HepG2 (cell line): ENCODE measurements at regions not wholly inside any gene's neighbourhood (a gene's known extent, or its start where the extent isn't known, plus 50 kb on each side); places are given as distances from the start of the nearest gene placed in this dataset.

Experiments used
- ATAC-seq: fragments of 200-7000 bp; cut with Tn5 transposase; 3 replicates; pipeline ENCODE4 v1.9.1; 2020; ENCODE audit warnings: mild to moderate bottlenecking, moderate library complexity
- BruUV-seq: library from RNA; stranded (reverse); fragments of 400-500 nt; replicated peaks from 2 replicates; lab custom pipeline; 2021; lab: Mats Ljungman, UMichigan
- CTCF ChIA-PET: fragments of 300-600 bp; formaldehyde crosslinking; extraction: SDS; loops from one replicate; lab custom pipeline; 2021; ENCODE audit warnings: low total read pairs, inconsistent platforms, low intra/inter-chr PET ratio; lab: Yijun Ruan, JAX
- POLR2A ChIA-PET: fragments of 350-600 bp; sonication (Branson Sonifier 250); formaldehyde crosslinking; loops from one replicate; lab custom pipeline; 2020; ENCODE audit warnings: antibody characterized with exemption, inconsistent platforms; lab: Yijun Ruan, JAX
- DNase-seq: peaks from one replicate; pipeline ENCODE4 v3.0.0-alpha.2; 2015; ENCODE audit warnings: low spot score
- FAIRE-seq: peaks from 3 replicates; lab custom pipeline; 2011; peaks lifted over from hg19 to GRCh38; lab: Jason Lieb, UNC
- H2AFZ ChIP-seq: one replicate; pipeline ENCODE4 v1.6.1; 2011; ENCODE audit warnings: low read length, inconsistent platforms
- H3K27ac ChIP-seq: fragments of 300-600 bp; 3 replicates; pipeline ENCODE4 v1.8.0; 2011; ENCODE audit warnings: mixed run types, mild to moderate bottlenecking, mixed read lengths, low read length, inconsistent platforms; ENCODE audit not compliant: insufficient read depth; ENCODE audit errors: extremely low read length
- H3K27me3 ChIP-seq, 2 experiments: fragments of 200-600 bp in 1 of 2; 2 replicates in 1 of 2; 3 replicates in 1 of 2; pipeline versions ENCODE4 v1.6.0 to v1.8.0; 2011; ENCODE audit warnings: low read length in 2 of 2, mild to moderate bottlenecking in 2 of 2, moderate library complexity in 2 of 2, inconsistent platforms in 1 of 2; ENCODE audit not compliant: insufficient read depth in 2 of 2, control insufficient read depth in 1 of 2
- H3K36me3 ChIP-seq, 2 experiments: fragments of 200-600 bp in 1 of 2; replicated peaks in 1 of 2; 2 replicates in 1 of 2; 3 replicates in 1 of 2; pipeline versions ENCODE4 v1.5.1 to v1.8.0; 2011; ENCODE audit warnings: low read length in 2 of 2, inconsistent platforms in 1 of 2; ENCODE audit not compliant: insufficient read depth in 2 of 2, control insufficient read depth in 1 of 2
- H3K4me1 ChIP-seq: 2 replicates; pipeline ENCODE4 v1.5.1; 2012; ENCODE audit warnings: low read length, inconsistent platforms; ENCODE audit not compliant: insufficient read depth
- H3K4me2 ChIP-seq: 2 replicates; pipeline ENCODE4 v1.6.0; 2011; ENCODE audit warnings: low read depth, low read length, inconsistent platforms
- H3K4me3 ChIP-seq, 3 experiments: fragments of 200-600 bp in 1 of 3; sonication (generic), shearing (Covaris generic) in 1 of 3; replicated peaks in 1 of 3; 2 replicates each; pipeline ENCODE4 v1.5.1; 2011 to 2016; ENCODE audit warnings: low read length in 3 of 3, inconsistent platforms in 2 of 3, low read depth in 2 of 3, mild to moderate bottlenecking in 2 of 3, control low read depth in 1 of 3, mixed read lengths in 1 of 3; ENCODE audit not compliant: insufficient read depth in 1 of 3
- H3K79me2 ChIP-seq: one replicate; pipeline ENCODE4 v1.6.1; 2011; ENCODE audit warnings: low read length, inconsistent platforms; ENCODE audit not compliant: insufficient read depth
- H3K9ac ChIP-seq: 2 replicates; pipeline ENCODE4 v1.6.0; 2011; ENCODE audit warnings: mild to moderate bottlenecking, low read depth, low read length, inconsistent platforms; ENCODE audit not compliant: insufficient read depth
- H3K9me3 ChIP-seq: 2 replicates; pipeline ENCODE4 v1.5.1; 2012; ENCODE audit warnings: mild to moderate bottlenecking, low read length
- H4K20me1 ChIP-seq: 2 replicates; pipeline ENCODE4 v1.6.0; 2011; ENCODE audit warnings: inconsistent platforms, mild to moderate bottlenecking, low read length, moderate library complexity; ENCODE audit not compliant: insufficient read depth
- AGO1 ChIP-seq: fragments of 200-400 bp; formaldehyde crosslinking; IDR thresholded peaks from 2 replicates; pipeline ENCODE4 v1.6.1; 2017; ENCODE audit warnings: mild to moderate bottlenecking, low read depth, low read length, moderate library complexity; ENCODE audit not compliant: poor library complexity, severe bottlenecking
- NFYB ChIP-seq: sonication (generic); formaldehyde crosslinking; IDR thresholded peaks from 2 replicates; pipeline ENCODE4 v1.4.0; 2020; ENCODE audit warnings: missing genetic modification reagents
- ZNF317 ChIP-seq: sonication (generic); formaldehyde crosslinking; IDR thresholded peaks from 2 replicates; pipeline ENCODE4 v1.5.0; 2020; ENCODE audit warnings: mild to moderate bottlenecking, missing genetic modification reagents
- WGBS: methylation state at CpG from one replicate; pipeline ENCODE4 v1.1.6; 2017; ENCODE audit warnings: low lambda C conversion rate; 5-methylcytosine and 5-hydroxymethylcytosine counted together
- in situ Hi-C: cut with HindIII; loops from 2 replicates; pipeline ENCODE4 v1.10.0; 2017; ENCODE audit warnings: low pct_unique_long_range_greater_than_20kb; ENCODE audit not compliant: extremely low pct_ligation_motif_present
- intact Hi-C: fragments of 100-400 bp; cut with micrococcal nuclease; formaldehyde crosslinking; loops from one replicate; pipeline ENCODE4 v1.10.0; 2022; ENCODE audit not compliant: unreplicated experiment
- TF ChIP-seq, protein P1 (sequence below): sonication (generic); formaldehyde crosslinking; IDR thresholded peaks from 2 replicates; pipeline ENCODE4 v1.5.0; 2020; ENCODE audit warnings: mild to moderate bottlenecking, missing genetic modification reagents
- TF ChIP-seq, protein P2 (sequence below): sonication (generic); formaldehyde crosslinking; IDR thresholded peaks from 2 replicates; pipeline ENCODE4 v1.5.1; 2020; ENCODE audit warnings: missing genetic modification reagents, mild to moderate bottlenecking, borderline replicate concordance

DNA sequence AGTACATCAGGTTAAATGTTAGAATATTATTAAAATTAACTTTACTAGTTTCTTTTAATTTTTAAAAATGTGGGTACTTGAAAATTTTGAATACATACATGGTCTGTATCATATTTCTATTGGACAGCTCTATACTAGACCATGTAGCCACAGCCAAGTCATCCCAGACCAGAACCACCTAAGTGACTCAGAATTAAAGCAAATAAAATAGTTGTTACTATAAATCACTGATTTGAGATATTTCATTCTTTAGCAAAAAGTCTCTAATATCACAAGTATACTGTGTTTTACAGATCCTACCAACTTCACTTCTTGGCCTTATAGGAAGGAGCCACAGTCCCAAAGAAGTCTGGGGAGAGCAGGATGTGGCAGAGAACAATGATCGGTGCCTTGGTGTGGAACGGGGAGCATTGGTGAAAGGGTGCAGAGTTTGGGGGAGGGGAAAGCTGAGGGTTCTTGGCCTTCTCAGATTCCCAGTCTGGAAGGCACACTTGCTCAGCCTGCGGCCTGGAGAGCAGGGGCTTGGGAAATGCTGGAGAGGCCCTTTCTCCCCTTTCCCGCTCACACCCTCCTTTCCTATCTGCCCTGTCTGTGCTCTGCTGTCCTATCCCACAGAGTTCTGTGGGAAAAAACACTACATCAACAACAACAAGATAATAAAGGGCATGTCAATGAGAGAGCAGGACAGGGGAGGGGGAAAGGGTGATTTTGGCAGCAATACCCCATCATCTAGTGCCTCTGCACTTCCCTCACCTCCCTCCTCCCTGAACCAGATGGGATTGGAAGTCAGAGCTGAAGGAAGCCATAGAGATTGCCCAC lies 122.1 kb downstream of the NGF start:
- in situ Hi-C loops (no loop called here), intact Hi-C loops (no loop called here)
- TF ChIP-seq, protein P1, sequence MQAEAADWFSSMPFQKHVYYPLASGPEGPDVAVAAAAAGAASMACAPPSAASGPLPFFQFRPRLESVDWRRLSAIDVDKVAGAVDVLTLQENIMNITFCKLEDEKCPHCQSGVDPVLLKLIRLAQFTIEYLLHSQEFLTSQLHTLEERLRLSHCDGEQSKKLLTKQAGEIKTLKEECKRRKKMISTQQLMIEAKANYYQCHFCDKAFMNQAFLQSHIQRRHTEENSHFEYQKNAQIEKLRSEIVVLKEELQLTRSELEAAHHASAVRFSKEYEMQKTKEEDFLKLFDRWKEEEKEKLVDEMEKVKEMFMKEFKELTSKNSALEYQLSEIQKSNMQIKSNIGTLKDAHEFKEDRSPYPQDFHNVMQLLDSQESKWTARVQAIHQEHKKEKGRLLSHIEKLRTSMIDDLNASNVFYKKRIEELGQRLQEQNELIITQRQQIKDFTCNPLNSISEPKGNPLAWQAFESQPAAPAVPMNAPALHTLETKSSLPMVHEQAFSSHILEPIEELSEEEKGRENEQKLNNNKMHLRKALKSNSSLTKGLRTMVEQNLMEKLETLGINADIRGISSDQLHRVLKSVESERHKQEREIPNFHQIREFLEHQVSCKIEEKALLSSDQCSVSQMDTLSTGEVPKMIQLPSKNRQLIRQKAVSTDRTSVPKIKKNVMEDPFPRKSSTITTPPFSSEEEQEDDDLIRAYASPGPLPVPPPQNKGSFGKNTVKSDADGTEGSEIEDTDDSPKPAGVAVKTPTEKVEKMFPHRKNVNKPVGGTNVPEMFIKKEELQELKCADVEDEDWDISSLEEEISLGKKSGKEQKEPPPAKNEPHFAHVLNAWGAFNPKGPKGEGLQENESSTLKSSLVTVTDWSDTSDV (CRISPR knock-in tag) = no peak
- no peak for TF ChIP-seq NFYB (CRISPR knock-in tag)
- no peak for TF ChIP-seq AGO1
- TF ChIP-seq ZNF317 (CRISPR knock-in tag) = no peak
- TF ChIP-seq, protein P2, sequence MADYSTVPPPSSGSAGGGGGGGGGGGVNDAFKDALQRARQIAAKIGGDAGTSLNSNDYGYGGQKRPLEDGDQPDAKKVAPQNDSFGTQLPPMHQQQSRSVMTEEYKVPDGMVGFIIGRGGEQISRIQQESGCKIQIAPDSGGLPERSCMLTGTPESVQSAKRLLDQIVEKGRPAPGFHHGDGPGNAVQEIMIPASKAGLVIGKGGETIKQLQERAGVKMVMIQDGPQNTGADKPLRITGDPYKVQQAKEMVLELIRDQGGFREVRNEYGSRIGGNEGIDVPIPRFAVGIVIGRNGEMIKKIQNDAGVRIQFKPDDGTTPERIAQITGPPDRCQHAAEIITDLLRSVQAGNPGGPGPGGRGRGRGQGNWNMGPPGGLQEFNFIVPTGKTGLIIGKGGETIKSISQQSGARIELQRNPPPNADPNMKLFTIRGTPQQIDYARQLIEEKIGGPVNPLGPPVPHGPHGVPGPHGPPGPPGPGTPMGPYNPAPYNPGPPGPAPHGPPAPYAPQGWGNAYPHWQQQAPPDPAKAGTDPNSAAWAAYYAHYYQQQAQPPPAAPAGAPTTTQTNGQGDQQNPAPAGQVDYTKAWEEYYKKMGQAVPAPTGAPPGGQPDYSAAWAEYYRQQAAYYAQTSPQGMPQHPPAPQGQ = no peak
- H3K4me2 ChIP-seq = no peak overlapping the region
- no peak overlapping the region for H3K9ac ChIP-seq
- H3K79me2 ChIP-seq = no peaks in the 10 kb centered on the region
- no peak overlapping the region for H2AFZ ChIP-seq
- H4K20me1 ChIP-seq = no peaks in the 10 kb centered on the region
- no peak overlapping the region for H3K27ac ChIP-seq
- ATAC-seq (no peak), DNase-seq (no peak), FAIRE-seq (no peak)
- no TSS peak for BruUV-seq
- no peaks in the 10 kb centered on the region for H3K27me3 ChIP-seq
- ChIA-PET POLR2A (no interaction called here), CTCF (no interaction called here)
- H3K4me1 ChIP-seq = no peaks in the 10 kb centered on the region
- 62% methylated on average over 4 of the region's 4 CpGs for WGBS
- no peak overlapping the region for H3K4me3 ChIP-seq
- H3K36me3 ChIP-seq = no peaks in the 10 kb centered on the region
- H3K9me3 ChIP-seq = no peaks in the 10 kb centered on the region
